GM18511 (cell line): ENCODE measurements at regions not wholly inside any gene's neighbourhood (a gene's known extent, or its start where the extent isn't known, plus 50 kb on each side); places are given as distances from the start of the nearest gene placed in this dataset.
"Not testable (repeated sequence)": the region's sequence is repeated elsewhere in the genome, so short reads cannot be mapped to it uniquely, and the experiment has no call there.

Experiments
- ATAC-seq: cut with Tn5 transposase; IDR thresholded peaks from one replicate; pipeline ENCODE4 v1.9.1; 2021; ENCODE audit warnings: mild to moderate bottlenecking, moderate library complexity; ENCODE audit not compliant: unreplicated experiment

DNA sequence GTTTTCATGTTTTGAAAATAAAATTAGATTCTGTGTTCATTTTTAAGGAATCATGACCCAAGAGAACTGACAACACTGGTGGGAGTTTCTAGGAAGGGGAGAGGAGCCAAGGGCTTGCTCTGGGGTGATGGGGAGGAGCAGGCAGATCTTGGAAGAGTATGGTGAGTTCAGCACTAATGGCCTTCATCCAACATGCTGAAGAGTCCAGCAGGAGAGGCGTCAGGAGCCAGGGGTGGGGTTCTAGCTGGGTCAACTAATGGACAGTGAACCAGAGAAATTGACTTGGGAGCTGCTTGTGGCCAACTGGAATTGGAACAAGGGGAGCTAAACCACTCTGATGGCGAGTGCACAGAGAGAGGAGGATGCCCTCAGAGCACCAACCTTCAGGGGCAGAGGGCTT is 107.1 kb downstream of the MRPL14 start:
- ATAC-seq = no peak

DNA sequence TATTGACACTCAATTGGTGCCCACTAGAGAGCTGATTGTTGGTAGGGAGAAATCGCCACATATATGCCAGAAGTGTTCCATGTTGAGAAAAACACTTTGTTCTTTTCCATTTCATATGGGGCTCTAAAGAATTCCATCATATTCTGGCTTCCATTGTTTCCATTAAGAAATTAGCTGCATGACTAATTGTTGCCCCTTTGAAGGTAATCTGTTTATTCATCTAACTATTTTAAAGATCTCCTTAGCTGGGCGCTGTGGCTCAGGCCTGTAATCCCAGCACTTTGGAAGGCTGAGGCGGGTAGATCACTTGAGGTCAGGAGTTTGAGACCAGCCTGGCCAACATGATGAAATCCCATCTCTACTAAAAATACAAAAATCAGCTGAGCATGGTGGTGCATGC is 109.9 kb downstream of the MRPL14 start:
- ATAC-seq = not testable (repeated sequence)

DNA sequence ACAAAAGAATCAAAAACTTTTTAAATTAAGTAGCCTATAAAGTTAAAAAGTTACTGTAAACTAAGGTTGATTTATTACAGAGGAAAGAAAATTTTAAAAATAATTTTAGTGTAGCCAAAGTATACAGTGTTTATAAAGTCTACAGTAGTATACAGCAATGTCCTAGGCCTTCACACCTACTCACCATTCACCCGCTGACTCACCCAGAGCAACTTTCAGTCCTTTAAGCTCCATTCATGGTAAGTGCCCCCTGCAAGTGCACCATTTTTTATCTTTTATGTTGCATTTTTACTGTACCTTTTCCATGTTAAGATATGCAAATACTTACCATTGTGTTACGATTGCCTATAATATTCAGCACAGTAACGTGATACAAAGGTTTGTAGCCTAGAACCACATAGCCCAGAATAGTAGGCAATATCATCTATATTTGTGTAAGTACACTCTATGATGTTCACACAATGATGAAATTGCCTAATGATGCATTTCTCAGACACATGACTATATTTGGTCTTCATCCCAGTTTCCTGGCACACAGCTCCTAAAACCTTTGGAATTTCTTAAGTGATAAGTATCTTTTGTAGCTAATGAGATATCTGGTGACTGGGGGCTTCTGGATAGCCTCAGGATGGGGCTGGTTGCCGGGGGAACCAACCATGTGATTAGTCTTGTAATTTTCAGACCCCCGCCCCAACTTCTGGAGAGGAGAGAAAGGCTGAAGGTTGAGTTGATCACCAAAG is 111.0 kb downstream of the MRPL14 start:
- ATAC-seq = no peak

DNA sequence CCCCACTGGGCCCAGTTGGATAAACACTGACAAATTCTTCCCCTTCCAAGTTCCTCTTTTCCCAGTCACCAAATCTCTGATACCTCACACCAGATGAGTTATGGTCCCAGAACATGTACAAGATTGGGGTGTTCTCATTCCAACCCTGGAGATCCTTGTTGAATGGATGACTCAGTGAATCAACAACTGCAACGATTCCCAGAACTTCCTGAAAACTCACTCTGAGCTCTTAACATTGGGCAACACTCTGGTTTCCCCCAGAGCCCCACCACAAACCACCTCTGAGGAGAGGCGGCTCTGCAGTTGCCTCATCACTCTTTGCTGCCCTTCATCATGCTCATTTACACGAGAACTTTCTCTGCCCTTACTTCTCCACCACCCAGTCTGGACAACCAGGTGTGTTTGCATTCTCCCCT is 115.2 kb downstream of the MRPL14 start:
- ATAC-seq = no peak

DNA sequence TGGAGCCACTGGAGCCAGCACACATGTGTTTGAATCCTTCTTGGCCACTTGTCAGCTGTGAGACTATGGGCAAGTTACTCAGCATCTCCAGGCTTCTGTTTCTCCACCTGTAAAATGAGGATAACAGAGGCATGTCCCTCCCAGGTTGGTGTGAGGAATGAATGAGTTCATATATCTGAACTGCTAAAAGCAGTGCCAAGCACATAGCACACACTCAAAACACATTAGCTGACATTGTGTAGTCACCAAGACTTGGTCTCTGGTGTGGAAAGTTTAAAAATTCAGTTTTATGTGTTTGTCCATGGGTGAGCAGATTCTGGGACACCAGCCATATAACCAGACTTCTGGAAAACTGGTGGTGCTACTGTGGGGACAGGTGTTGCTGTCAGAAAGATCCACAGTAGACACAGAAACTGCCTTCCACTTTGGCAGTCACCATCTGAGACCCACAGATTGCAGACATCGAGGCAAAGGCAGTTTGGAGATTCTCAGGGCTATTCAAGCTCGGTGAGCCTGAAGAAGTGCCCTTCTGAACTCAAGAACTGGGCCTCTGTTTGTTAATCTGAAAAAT is 115.8 kb downstream of the MRPL14 start:
- no peak for ATAC-seq

DNA sequence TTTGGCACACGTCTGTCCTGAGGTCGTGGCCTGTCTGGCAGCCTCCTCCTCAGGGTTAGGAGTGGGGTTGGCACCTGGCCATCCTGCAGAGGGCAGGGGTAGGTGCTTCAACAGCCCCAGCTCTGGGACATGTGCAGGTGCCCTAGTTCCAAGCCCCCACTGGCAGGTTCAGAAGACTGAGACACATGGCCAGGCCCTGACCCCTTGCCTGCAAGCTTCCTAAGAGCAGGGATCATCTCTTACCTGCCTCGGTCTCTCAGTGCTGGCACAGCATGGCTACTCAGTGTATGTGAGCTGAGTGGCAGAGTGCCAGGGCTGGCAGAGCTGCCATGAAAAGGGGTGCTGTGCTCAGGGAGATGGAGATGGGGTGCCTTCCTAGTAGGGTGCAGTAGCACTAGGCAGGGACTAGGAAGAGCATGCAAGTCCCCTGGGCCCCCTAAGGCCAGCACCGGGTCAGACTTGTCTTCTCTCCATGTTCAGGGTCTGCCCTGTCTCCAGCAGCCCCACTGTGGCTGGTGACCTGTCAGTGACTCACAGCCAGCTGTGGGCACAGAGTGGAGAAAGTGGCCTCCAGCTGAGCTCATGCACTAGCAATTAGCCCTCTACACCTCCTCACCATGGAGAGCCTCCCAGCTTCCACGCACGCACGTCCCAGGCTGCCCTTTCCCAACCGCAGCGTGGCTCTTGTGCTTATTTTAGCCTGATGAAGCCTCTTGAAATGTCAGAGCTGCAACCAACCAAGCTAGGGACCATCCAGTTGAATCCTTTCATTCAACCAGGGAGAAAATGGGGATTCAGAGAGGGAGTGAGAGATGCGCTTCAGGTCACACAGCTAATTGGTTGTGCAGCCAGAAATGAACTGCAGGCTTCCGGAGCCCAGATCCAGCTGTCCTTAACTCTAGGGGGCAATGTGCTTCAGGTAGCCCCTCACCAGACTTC is 116.6 kb downstream of the MRPL14 start:
- ATAC-seq = no peak

DNA sequence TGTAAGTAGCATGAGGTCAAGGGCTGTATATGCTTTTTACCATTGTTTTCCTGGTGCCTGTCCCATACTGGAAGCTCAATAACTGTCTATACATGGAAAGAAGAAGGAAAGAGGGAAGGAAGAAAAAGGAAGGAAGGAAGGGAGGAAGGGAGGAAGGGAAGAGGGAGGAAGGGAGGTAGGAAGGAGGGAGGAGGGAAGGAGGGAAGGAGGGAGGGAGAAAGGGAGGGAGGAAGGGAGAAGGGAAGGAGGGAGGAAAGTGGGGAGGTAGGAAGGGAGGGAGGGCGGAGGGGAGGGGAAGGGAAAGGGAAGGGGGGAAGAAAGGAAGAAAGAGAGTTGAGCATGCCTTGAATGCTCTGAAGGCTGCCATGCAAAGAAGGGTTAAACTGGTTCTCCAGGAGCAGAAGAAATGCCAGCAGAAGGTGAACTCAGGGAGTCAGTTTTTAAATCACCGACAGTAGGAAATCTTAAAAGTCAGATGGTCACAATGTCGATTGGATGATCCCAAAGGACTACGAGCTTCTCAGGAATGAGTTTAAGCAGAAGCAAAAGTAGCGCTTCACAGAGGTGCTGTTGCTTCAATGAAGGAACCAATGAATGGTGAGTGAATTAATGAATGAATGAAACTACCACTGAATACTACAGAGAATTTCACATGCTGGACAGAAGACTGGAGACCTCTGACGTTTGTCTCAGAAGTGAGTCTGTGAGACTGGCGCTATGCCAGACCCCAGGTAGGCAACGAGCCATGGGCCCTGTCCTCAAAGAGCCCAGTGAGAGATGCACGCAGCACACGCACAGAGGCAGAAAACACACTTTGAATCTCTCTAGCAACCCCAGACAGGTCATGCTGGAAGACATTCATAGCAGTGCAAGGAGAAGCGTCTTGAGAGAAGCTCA is 117.6 kb downstream of the MRPL14 start:
- ATAC-seq = no peak

DNA sequence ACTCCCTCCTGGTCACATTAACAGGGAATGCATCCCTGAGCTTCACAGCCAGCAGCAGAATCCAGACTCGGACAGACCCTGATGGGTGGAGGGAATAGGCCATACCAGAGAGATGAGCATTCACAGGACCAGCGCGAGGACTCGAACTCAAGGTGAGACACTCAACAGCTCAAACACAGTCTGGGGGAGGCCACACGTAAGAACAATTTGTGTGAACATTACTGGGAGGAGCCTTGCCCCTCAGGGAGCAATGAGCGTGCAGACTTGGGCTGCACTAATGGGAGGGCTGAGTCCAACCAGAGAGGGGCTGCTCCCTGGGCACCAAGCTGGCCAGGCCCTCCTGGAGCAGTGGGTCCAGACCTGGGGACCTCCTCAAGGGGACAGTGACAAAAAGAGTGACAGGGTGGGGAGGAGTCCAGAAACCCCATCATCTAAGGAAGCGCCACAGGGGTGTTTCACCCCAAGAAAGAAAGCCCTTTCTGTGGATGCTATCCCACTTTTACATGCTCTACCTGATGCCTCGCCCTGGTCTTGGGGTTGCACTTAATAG is 118.4 kb downstream of the MRPL14 start:
- ATAC-seq = no peak

DNA sequence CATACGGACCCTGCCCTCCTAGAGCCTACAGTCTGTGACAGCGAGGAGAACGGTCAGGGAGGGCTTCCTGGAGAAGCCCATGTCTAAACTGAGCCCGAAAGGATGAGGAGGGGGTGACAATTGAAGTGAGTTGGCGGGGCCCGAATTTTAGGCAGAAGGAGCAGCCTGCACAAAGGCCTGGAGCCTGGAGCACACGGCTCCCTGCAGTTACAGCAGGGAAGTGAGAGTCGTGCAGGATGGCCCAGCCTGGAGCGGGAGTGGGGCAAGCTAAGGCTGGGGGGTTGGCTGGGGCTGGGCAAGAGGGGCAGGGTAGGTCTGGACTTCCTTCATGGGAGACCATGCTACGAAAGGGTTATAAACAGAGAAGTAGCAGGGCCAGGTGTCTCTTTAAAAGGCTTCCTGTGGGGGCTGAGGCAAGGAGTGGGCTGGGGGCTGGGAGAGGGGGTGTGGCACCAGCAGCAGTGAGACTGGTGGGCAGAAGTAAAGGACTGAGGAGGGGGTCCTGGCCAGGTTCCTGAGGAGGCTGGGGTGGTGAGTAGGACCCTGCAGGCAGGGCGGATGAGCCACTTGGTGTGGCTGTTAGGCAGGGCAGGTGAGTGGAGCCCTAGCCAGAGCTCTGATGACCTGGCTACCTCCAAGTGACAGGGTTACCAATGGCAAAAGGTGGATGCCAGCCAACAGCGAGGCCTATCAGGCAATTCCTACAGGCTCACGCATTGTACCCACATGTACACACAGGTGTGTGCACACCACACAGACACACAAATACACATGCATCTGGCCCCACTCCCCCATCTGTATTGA is 119.2 kb downstream of the MRPL14 start:
- no peak for ATAC-seq

DNA sequence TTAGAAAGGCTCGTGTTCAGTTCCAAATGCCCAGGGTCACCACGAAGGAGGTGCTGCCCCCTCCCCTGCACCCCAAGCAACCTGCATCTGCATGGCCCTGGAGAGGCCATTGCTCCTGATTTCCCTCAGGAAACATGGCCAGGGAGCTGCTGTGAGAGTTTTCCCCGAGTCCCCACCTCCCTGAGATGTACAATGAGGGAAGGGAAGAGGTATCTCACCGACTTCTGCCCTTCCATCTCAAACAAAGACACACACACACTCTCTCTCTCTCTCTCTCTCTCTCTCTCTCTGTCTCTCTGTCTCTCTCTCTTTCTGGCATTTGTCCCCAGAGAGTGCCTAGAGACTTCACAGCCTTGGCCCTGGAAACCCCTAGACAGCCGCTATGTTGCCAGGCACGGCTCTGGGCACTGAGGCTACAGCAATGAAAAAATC is 120.4 kb downstream of the MRPL14 start:
- ATAC-seq = no peak

DNA sequence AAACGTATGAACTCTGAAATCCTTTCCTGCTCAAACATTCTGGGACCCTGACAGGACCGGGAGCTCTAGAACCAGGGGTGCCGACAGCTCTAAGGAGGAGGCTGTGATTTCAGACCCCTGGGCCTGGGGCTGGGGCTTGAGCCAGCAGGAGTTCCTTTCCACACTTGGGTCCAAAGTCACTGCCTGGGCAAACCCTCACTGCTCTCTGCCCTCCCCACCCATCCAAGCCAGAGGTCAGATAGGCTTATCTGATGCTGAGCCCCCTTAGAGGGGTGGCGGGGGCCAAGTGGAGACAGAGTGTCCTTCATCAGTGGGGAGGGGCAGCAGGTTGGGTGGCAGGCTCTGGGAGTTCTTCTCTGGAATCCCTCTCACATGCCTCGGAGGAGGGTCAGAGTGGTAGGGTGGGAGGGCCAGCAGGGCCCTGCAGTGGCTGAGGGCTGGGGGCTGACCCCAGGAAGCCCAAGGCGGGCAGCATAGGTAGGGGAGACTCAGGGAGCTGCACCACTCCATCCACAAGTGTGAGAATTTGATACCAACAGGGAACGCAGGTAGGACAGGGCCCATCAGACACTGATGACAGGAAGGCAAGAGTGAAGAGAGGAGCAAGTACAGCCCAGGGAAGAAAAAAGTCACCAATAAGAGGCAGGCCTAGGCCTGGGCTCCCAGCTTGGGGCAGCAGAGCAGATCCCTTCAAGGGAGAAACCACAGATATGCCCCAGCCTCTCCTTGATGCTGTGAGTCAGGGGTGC is 121.0 kb downstream of the MRPL14 start:
- no peak for ATAC-seq

DNA sequence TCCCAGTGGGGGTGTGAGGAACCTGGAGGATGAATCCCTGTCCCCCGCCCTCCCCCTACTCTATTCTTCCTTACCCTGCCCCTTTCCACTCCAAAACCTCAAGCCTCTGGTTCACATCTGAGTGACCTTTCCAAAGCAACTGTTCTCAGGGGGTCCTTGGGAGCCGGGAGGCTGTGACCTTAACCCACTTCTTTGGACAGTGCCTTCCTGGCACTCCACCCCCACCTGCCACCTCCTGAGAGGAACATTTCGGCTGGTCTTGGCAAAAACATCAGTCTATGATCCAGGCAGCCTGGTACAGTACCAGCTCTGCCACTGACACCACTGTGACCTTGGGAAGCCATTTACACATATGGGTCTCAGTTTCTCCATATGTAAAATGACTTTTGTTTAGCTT is 121.7 kb downstream of the MRPL14 start:
- no peak for ATAC-seq

DNA sequence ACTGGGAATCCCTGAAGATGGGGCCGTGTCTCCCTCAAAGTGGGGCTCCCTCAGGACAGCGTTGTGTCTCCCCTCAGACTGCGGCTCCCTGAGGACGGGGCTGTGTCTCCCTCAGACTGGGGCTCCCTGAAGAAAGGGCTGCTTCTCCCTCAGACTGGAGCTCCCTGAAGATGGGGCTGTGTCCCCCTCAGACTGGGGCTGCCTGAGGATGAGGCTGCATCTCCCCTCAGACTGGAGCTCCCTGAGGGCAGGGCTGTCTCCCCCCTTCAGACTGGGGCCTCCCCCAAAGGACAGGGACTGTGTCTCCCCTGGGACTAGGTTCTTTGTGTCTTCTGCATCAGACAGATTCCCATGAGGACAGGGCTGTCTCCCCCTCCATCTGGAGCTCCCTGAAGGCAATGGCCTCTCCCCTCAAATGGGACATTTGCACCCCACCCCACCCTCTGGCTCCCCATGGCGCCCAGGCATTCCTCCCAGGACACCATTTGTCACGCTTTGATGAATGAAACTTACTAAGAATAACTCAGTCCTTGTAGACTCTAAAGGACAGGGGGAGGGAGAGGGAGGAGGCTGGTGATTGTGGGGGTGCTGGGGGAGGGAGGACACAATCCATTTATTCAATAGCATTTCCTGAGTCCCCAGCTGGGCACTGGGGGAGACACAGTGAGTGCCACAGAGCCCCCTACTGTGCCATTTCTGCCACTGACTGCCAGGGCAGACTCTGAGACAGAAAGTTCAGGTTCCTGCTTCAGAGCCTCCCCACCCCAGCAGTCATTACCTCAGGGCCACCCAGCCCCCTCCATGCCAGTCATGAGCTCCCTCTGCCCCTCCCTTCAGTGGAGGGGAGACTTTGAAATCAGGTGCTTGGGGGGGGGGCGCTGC is 122.4 kb downstream of the MRPL14 start:
- ATAC-seq = no peak

DNA sequence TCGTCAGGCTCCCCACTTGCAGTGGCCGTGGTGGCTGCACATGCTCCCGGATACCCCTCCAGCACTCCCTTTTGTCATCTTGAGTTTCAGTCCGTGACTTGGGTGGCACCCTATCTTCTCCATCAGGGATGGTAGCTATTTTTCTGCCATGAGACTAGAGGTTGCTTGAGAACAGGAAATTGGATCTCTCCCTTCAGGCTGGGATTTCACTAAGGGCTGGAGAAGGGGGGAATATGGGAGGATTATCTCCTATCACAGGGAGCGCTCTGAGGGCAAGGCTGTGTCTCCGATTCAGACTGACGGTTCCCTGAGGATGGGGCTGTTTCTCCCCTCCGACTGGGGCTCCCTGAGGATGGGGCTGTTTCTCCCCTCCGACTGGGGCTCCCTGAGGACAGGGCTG is 123.1 kb downstream of the MRPL14 start:
- ATAC-seq = no peak

DNA sequence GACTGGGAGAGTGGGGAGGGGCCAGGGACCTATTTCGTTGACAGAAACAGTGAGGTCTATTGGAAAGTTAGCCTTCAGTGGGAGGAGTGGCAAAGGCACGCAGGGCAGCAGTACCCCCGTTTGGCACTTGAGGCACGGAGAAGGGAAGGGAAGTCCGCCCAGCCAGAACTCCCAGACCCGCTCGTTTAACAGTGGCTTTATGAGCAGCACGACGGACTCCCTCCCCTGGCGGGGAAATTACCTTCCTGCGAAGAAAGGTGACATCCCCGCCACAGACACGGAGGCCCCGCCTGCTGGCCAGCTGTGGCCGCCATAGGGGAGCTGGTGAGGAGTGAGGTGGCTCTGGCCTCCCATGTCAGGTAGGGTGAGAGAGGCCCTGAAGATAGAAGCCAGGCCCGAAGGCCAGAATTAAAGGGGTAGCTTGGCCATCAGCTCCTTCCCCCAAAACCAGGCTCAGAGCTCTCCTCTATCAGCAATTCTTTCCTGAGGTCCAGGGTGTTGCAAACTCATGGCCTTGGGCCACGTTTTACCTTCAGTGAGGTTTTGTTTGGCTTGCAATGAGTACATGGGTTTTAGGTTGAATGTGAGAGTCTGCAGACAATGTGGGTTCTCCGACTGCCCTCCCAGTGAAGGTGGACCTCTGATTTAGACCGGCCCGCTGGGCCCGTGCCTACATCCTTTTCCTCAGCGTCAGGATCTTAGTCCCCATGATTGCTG is 123.7 kb downstream of the MRPL14 start:
- ATAC-seq = no peak

DNA sequence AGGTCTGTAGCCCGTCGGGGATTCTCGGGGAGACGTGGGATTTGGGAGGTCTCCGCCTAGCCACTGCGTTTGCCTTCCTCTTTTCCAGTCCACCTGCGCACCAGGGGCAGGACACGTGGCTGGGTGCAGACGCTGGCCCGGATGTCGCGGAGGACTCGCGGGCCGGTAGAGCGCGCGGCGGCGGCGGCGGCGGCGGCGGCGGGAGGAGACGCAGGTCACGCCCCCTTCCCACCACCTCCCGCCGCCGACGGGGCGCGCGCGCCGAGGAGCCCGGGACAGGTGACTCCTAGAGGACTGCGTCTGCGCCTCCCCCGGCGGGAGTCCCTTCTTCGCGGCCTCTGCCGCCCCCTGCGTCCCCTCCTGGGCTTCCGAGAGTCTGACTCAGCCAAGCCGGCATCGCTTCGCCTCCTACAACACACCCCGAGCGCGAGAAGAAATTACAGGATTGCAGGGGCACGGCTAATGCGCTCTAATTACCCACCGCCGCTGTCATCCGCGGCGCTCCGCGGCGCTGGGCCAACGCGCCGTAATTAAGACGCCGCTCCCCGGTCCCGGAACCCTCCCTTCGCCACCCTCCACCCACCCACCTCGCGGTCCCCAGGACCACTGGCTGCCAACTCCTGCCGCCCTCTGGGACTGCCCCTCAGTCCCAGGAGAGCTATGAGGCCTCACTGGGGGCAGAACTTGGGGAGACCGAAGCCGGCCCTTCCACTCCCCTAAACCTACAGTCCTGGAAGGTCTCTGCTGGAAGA is 124.5 kb downstream of the MRPL14 start:
- no peak for ATAC-seq
